ENCODE measurements at regions not wholly inside any gene's neighbourhood (a gene's known extent, or its start where the extent isn't known, plus 50 kb on each side); places are given as distances from the start of the nearest gene placed in this dataset.
"Not testable (repeated sequence)": the region's sequence is repeated elsewhere in the genome, so short reads cannot be mapped to it uniquely, and the experiment has no call there.

DNA sequence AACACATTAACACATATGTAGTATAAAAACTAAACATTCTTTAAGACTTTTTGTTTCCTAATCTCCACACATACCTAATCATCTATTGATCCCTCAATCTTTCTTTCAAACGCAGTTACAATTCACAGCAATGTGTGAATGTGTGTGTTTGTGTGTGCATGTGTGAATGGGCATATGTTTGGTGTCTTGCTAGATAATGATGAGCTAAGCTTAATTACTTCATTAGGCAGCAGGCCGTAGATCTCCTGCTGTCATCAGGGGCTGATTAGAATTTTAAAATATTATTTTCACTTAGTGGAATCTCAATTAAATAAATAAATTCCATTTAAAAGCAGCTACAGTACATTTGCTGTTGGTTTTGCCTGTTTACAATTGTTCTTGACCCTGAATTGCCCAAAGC lies 187.8 kb upstream of the LHX8 start:
- no peak for DNase-seq

DNA sequence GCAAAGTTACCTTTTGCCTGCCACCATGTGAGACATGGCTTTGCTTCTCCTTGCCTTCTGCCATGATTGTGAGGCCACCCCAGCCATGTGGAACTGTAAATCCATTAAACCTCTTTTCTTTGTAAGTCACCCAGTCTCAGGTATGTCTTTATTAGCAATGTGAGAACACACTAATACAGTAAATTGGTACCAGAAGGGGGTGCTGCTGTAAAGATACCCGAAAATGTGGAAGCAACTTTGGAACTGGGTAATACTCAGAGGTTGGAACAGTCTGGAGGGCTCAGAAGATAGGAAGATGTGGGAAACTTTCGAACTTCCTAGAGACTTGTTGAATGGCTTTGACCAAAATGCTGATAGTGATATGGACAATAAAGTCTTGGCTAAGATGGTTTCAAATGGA lies 184.8 kb upstream of the LHX8 start:
- DNase-seq = not testable (repeated sequence)

DNA sequence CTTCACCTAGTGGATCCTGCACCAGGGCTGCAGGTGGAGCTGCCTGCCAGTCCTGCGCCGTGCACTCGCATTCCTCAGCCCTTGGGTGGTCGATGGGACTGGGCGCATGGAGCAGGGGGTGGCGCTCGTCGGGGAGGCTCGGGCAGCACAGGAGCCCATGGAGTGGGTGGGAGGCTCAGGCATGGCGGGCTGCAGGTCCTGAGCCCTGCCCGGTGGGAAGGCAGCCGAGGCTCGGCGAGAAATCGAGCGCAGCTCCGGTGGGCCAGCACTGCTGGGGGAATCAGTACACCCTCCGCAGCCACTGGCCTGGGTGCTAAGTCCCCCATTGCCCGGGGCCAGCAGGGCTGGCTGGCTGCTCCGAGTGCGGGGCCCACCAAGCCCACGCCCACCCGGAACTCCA lies 182.2 kb upstream of the LHX8 start:
- not testable (repeated sequence) for DNase-seq

DNA sequence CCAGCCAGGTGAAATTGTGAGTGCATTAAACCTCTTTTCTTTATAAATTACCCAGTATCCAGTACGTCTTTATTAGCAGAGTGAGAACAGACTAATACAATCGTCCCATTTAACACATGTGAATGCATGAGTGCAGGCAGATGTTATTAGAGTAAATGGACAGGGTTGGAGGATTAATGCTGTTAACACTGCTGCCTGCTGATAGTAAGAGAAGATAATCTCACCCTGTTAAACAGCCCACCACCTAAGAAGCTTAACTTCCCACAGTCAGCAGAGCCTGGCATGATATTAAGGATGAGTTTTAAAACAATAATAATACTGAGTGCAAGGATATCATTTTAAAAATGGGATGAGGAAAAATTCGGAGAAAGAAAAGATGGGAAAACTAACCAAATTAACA lies 181.4 kb upstream of the LHX8 start:
- no peak for DNase-seq

DNA sequence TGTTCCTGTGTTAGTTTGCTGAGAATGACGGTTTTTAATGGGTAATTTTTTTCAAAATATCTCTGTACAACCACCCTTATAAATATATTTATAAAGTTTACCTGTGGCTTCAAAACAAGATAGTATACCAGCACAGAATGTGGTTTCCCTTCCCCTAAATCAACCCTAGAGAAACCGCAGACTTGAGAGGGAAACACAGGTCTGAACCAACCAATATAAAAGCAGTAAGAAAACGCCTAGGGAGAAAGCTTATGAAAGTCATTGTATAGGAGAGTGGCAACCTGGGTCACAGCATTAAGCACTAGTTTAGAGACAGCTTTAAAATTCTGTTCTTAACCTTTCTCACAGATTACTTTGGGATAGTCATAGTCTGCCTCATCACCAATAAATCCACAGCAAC lies 180.6 kb upstream of the LHX8 start:
- no peak for DNase-seq

DNA sequence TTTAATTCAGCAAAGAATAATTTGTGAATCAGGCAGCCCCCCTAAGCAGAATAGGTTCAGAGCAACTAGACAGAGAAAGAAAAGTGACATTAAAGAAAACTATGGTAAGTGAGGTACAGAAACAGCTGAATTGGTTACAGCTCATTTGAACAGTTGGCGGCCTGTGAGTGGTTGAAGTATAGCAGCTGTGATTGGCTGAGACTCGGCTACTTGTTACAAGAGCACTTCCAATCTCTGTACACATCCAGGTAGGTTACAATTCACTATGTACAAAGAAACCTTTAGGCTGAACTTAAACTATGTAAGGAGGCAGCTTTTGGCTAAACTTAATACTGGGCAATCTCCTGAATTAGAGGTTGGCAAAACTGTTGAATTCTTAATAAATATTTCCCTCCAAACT lies 171.1 kb upstream of the LHX8 start:
- no peak for DNase-seq

DNA sequence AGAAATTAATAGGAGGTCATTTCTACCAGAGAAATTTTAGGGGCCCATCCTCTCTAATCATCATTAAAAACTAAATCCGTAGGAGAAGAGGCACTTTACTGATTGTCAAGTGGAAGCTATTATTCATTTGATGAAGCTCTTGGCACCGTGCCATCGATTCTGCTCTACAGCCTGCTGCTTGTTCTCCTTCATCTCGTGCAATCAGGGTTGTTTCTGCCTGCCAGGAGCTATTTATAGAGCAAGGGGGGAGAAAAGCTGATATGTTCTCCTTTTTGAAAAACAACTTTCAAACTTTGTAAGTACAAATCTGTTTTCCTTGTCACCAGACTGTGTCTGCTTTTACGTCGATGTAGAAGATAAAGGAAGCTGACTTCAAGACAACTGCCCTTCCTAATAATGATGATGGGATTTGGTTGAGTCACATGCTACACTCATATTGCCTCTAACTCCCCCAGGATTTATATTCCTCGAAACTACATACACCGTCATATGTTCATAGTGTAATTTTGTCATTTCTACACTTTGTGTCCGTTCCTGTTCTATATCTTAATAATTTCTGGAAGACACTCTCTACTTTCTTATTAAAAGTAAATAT lies 169.6 kb upstream of the LHX8 start:
- DNase-seq = peak; percentile 87

DNA sequence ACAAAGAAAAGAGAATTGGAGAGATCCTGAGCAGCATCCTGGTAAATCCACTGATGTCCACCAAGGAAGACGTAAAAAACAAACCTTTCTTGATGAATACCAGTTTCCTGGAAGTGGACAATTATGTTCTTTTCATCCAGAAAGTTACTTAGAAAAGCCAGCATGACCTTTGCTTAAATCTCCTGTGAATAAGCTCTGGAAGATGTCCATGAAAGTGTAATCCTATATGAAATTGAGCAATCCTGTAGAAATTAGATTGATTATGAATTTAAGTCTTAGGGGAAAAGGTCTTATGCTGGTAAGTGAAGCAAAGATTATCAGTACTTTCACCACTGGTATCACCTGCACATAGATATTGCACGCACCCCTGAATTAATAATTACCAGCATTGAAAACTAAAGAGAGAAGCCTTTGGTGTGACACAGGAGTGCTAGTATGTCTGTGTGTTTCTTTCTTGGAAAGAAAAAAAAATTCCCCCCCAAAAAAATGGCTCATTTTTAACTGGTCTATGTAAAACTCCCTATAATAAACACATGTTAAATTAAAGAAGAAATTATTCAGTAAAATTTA lies 164.5 kb upstream of the LHX8 start:
- no peak for DNase-seq

DNA sequence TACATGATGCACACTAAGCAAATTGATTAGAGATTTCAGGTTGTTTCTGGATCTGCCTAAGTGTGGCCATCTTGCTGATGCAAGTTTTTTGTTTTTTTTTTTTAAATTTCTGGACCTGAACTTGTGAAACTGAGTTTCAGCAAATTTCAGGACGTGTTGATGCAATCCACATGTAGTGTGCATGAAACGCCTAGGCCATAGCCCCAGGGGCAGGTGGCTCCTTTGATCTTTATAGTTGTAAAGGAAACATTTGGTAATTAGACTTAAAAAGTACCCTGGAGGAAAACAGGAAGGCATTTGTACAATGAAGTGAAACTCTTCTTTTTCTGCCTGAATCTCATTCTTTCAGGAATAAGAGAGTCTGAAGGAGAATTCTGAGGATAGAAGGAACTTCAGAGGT lies 162.2 kb upstream of the LHX8 start:
- no peak for DNase-seq

DNA sequence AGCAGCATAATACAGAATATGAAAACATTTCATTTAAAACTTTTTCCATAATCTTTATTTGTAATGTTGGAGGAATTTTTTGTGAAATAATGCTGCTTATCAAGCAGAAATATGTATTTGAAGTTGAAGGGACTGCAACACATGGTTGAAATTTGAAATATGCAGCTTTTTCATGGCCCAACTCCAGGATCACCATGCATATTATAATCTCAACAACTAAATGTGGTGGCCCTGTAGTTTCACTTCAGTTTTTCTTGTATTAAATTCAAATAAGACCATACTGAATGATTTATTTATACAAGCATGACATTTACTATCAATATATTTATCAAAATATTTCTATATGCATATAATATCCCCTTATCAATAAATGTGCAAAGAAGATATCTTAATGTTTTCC lies 157.7 kb upstream of the LHX8 start:
- DNase-seq = no peak

DNA sequence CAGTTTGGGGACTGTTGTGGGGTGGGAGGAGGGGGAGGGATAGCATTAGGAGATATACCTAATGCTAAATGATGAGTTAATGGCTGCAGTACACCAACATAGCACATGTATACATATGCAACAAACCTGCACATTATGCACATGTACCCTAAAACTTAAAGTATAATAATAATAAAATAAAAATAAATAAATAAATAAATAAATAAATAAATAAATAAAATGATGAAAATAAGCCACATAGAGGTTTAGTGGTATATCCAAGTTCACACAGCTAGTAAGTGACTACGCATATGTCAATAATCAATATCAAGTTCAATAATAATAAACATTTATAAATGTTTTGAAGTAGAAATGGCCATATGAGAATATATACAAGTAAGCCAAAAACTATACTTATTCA lies 141.7 kb upstream of the LHX8 start:
- DNase-seq = not testable (repeated sequence)

DNA sequence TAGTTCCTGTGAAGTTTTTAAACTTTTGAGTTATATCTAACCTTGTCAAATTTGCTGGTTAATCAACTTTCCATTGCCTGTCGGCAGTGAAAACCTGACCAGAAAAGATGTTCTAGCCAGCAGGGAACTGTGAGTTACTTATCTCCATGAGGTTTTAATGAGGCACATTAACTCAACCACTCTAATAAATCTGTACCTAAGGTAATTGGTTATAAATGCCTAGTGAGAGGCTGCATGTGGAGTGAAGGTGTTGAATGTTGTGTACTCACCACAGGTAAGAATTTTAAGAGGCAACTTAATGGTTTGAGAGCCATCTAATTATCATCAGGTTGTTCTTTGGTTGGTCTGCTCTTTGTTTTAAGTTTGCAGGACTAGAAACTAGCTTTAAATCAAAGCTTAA lies 138.4 kb upstream of the LHX8 start:
- DNase-seq = no peak

DNA sequence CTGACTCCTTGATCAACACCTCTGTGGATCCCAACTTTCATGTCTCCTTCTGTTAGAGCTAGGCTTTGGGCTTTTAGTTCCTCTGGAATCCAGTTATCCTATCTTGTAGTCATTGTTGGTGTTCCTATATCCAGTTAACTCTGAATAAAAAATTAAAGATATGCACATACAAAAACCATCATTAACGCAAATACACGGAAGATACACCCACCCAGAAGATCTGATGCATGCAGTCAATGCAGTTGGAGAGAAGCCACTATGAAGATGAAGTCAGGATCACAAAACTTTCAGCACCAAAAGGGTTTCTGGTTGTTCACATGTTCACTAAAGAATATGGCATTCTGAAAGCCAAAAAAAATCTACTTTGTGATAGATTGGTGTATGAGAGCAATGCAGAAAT lies 123.6 kb upstream of the LHX8 start:
- DNase-seq = no peak

DNA sequence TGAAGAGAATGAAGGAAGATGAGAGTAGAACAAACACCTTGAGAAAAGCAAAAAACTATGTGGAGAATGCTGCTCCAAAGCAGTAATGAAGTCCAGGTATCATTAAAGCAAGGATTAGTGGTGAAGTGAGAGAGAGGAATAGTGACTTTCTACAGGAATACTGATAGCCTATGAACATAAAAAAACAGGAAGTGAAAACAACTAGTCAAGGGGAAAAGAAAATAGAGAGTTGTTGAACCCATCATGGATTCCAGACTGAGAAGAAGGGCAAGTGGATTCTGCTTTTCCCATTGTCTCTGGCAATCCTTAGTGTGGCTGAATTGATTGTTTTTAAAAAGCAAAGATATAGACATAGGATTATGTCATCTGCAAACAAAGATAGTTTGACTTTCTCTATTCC lies 119.9 kb upstream of the LHX8 start:
- no peak for DNase-seq

DNA sequence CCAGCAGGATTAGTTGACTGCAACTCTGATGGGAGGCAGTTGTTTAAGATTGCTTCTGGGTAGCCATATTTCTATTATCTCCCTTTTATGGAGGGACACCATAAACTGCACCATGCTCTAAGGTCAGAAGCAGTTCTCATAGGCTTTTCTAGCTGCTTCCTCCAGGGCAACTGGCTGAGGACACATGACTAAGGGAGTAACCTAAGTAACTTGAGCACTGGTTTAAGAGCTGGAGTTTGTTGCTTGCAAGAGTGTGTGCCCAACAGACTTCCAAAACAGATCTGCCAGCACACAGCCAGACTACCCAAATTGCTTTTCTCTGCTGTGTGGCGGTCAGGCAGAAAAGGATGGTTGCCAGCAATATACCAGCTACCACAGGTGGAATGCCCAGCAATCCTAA lies 111.2 kb upstream of the LHX8 start:
- no peak for DNase-seq

DNA sequence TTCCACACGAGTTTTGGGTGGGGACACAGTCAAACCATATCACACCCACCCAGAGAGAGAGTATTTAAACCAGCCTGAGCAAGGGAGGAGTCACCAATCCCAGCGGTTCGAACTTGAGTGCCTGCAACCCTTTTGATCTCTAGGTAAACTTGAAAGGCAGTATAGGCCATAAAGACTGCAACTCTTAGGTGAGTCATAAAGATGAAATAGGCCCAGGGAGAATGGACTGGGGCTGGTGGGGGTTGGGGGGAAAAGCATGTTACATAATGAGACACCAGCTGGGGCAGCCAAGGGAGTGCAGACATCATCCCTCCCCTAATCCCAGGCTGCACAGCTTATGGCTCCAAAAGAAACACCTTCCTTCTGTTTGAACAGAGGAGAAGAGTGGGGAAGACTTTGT lies 99.8 kb upstream of the LHX8 start:
- DNase-seq = no peak

DNA sequence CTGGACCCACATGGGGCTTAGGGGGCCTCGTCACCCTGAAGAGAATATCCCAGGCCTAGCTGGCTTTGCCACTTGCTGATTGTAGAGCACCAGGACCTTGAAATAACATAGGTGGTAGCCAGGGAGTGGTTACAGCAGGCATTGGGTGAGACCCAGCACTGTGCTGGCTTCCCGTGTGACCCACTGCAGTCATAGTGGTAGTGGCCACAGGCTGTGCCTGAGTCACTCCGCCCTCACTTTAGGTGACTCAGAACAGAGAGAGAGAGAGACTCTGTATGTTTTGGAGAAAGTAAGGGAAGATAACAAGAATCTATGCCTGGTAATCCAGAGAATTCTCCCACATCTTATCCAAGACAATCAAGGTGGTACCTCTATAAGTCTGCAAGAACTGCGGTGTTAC lies 98.7 kb upstream of the LHX8 start:
- DNase-seq = no peak

DNA sequence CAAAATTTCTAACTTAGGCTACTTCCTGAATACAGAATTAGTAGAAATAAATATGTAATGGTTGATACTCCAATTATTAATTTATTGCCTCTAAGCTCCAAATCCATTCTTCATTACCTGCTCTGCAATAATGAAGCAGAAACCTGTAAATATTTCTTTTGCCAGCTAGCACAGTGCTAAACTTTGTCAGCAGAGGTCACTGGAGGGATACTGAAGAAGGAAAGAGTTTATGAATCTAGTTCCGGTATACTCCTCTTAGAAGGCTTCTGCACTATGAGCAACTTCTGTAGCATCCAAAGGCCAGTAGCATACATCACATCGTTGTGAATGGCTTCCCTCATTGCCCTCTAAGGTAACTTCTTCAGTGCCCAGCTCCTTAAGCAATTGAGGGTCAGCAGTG lies 81.0 kb upstream of the LHX8 start:
- no peak for DNase-seq

DNA sequence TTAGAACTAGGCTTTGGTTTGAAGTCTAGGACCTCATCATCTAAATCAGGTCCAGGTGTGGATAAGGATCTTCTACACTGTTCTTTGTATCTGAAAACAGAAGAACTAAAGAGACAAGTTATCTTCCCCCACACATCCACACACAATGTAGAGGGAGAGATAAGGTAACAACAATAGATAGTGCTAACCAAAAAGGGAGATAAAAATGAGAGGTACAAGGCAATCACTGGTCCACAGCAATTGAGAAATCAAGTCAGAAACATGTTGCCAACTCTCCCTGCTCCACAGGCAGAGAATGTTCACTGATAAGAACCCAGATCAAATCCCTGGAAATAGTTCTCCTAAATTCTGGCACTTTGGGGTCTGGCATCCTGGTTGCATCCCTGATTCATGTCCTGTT lies 75.8 kb upstream of the LHX8 start:
- DNase-seq = no peak

DNA sequence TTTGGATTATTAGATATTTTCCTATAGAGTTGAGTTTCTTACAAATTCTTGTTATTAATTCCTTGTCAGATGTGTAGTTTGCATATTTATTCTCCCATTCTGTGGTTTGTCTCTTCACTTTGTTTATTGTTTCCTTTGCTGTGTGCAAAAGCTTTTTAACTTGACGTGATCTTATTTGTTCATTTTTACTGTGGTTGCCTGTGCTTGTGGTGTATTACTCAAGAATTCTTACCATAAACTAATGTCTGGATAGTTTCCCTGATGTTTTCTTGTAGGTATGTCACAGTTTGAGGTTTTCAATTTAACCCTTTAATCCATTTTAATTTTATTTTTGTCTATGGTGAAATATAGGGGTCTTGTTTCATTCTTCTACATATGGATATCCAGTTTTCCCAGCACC lies 72.1 kb upstream of the LHX8 start:
- no peak for DNase-seq

DNA sequence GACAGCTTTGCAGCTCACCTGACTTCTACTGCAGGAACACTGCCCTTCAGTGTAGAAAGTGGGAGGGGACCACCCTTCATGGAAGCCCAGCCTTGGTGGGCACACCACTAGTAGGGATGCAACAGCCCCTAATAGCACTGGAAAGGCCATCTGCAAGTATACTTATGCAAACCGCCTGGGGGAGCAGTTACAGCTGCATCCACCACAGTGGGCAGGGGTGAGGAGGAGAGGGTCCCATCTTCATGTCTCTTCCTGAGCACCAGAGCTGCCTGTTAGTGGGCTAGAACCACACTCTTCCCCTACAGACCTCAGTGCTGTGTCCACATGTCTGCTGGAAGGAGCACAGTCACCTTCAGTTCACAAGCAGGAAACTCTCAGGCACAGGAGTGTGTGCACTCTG lies 66.2 kb upstream of the LHX8 start:
- DNase-seq = no peak

DNA sequence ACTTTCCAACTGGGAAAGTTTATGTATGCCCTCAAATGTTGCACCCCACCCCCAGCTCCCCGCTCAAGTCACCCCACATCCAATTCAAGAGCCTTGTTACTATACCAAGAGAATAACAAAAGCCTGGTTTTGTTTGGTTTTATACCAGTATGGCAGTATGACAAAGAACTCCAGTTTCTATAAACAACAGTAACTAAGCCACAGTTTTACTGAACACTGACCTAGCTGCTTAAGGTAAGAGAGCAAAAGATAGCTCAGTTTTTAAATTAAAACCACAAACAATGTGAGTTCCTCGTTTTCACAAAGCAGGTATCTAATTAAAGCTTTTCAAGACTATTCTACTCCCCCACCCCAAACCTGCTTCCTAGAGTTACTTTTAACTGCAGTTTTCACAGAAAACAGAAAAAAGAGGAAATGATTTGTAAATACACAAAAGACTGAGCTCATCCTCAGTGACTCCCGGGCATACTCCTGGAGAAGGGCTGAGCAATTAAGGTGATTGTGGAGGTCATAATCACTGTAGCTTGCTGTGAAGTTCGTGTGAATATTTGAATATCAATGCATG lies 59.3 kb upstream of the LHX8 start:
- no peak for DNase-seq

DNA sequence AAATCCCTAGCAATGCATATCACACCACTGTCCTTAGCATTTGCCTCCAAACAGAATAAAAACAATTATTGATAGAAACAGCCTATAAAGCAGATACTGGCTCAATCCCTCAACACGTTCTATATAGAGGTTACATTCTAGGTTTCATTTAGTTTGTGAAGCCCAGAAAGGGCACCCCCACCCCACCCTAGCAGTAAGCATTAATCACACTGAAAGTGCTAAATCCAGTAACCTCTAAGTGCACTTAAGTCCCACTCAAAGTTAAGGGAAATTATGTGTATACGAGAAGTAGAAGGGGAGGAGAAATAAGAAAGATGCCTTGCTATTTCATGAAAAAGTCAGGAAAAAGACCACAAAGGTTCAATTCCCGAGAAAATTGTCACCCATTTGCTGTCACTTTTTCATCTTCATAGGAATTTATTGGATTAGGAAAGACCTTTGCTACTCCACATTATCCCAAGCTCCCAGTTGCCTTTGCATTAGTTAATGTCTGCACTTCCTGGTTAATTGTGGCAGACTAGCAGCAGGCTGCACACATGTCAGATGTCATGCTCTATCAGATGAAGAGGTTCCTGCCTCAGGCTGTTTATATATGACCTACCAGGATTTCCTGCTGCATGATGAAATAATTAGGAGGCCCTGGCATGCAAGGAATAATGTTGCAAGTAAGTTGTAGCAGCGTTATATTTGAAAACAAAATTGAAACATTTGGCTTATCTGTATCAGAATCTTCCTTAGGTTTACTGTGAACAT lies 54.5 kb upstream of the LHX8 start:
- peak; percentile 54 for DNase-seq

DNA sequence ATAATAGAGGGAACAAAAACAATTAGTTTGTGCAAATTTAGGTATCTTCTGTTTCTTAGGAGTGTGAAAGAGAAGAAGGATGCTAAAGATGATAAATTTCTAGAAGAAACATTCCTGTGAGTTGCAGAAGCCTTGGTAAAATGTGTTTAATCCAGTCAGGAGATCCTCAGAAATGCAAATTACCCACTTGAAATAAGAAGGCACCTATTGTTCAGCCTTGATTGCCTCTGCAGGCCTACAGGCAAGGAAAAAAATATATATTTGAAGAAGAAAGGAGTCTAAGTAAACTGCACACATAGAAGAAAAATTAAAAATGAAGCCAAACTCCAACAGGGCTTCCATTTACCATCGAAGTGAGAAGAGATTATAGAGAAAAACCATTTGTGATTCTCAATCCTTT lies 51.0 kb upstream of the LHX8 start:
- no peak for DNase-seq

Data from NCI-H1092 treated with DMSO at 0.1 percent for 48 hours (cell line).